ENCODE measurements at regions not wholly inside any gene's neighbourhood (a gene's known extent, or its start where the extent isn't known, plus 50 kb on each side); places are given as distances from the start of the nearest gene placed in this dataset.

GRCh38 chr3:189398656-189399055 lies 226.9 kb downstream of the TPRG1 start:
- TF ChIP-seq, protein P1, sequence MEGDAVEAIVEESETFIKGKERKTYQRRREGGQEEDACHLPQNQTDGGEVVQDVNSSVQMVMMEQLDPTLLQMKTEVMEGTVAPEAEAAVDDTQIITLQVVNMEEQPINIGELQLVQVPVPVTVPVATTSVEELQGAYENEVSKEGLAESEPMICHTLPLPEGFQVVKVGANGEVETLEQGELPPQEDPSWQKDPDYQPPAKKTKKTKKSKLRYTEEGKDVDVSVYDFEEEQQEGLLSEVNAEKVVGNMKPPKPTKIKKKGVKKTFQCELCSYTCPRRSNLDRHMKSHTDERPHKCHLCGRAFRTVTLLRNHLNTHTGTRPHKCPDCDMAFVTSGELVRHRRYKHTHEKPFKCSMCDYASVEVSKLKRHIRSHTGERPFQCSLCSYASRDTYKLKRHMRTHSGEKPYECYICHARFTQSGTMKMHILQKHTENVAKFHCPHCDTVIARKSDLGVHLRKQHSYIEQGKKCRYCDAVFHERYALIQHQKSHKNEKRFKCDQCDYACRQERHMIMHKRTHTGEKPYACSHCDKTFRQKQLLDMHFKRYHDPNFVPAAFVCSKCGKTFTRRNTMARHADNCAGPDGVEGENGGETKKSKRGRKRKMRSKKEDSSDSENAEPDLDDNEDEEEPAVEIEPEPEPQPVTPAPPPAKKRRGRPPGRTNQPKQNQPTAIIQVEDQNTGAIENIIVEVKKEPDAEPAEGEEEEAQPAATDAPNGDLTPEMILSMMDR (IDR thresholded peaks at IDR 0.05) = no peak
- TF ChIP-seq ZFX (IDR thresholded peaks at IDR 0.05; ENCODE audit: borderline replicate concordance) = no peak
- H3K27ac ChIP-seq = no peak overlapping the region

GRCh38 chr3:189401196-189401595 lies 229.4 kb downstream of the TPRG1 start:
- TF ChIP-seq, protein P1 (IDR thresholded peaks at IDR 0.05) = no peak
- TF ChIP-seq ZFX (IDR thresholded peaks at IDR 0.05; ENCODE audit: borderline replicate concordance) = no peak
- H3K27ac ChIP-seq = no peak overlapping the region

DNA sequence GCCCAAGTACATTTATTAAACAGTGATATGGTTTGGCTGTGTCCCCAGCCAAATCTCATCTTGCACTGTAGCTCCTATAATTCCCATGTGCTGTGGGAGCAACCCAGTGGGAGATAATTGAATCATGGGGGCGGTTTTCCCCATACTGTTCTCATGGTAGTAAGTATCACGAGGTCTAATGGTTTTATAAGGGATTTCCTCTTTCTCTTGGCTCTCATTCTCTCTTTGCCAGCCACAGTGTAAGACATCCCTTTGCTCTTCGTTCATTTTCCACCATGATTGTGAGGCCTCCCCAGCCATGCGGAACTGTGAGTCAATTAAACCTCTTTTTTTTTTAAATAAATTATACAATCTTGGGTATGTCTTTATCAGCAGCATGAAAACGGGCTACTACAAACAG lies 228.0 kb upstream of the TP63 start:
- H3K27ac ChIP-seq = no peak overlapping the region
- TF ChIP-seq, protein P1 (IDR thresholded peaks at IDR 0.05) = no peak
- no peak for TF ChIP-seq ZFX (IDR thresholded peaks at IDR 0.05; ENCODE audit: borderline replicate concordance)

GRCh38 chr3:189404024-189404423 lies 227.2 kb upstream of the TP63 start:
- no peak for TF ChIP-seq ZFX (IDR thresholded peaks at IDR 0.05; ENCODE audit: borderline replicate concordance)
- TF ChIP-seq, protein P1 (IDR thresholded peaks at IDR 0.05) = no peak
- H3K27ac ChIP-seq = no peak overlapping the region

GRCh38 chr3:189404797-189405484 lies 226.2 kb upstream of the TP63 start:
- TF ChIP-seq, protein P1 (IDR thresholded peaks at IDR 0.05) = no peak
- no peak for TF ChIP-seq ZFX (IDR thresholded peaks at IDR 0.05; ENCODE audit: borderline replicate concordance)
- peak overlapping the region; percentile 42; the same call in 1 of the 2 replicates for H3K27ac ChIP-seq

GRCh38 chr3:189406148-189406547 lies 225.0 kb upstream of the TP63 start:
- no peak overlapping the region for H3K27ac ChIP-seq
- TF ChIP-seq, protein P1 (IDR thresholded peaks at IDR 0.05) = no peak
- no peak for TF ChIP-seq ZFX (IDR thresholded peaks at IDR 0.05; ENCODE audit: borderline replicate concordance)

DNA sequence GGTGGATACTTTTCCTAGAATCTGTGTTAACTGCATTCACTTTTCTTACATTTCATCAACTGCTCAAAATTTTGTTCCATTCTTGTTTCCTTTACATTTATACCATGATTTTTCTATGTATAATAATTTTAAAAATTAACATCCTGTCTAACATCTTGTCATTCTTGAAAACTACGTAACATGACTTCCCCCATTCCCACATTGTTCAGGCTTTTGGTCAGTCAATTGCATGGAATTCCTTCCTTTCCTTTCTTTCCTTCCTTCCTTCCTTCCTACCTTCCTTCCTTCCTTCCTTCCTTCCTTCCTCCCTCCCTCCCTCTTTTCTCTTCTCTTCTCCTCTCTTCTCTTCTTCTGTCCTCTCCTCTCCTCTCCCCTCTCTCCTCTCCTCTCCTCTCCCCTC lies 220.7 kb upstream of the TP63 start:
- no peak overlapping the region for H3K27ac ChIP-seq
- no peak for TF ChIP-seq ZFX (IDR thresholded peaks at IDR 0.05; ENCODE audit: borderline replicate concordance)
- TF ChIP-seq, protein P1 (IDR thresholded peaks at IDR 0.05) = no peak
